Suprapubic skin (tissue), 4 donors: ENCODE measurements at regions not wholly inside any gene's neighbourhood (a gene's known extent, or its start where the extent isn't known, plus 50 kb on each side); places are given as distances from the start of the nearest gene placed in this dataset.

Source experiments
- CTCF ChIP-seq, 2 donors: fragments of 200-600 bp in 1 of 2; fragments of 450-650 bp in 1 of 2; sonication (generic) in 1 of 2; IDR thresholded peaks; one replicate each; pipeline ENCODE4 v1.5.1; 2016 to 2019; ENCODE audit warnings: antibody characterized with exemption in 2 of 2, mild to moderate bottlenecking in 1 of 2, moderate library complexity in 1 of 2
- EP300 ChIP-seq: sonication (generic); formaldehyde crosslinking; IDR thresholded peaks from one replicate; pipeline ENCODE4 v1.6.1; 2017; ENCODE audit warnings: antibody characterized with exemption
- POLR2A ChIP-seq, 2 donors: fragments of 450-650 bp; IDR thresholded peaks; one replicate each; pipeline ENCODE4 v1.6.1; 2017; ENCODE audit warnings: antibody characterized with exemption in 2 of 2, mild to moderate bottlenecking in 2 of 2, moderate library complexity in 2 of 2
- POLR2AphosphoS5 ChIP-seq, 3 donors: sonication (generic); formaldehyde crosslinking; IDR thresholded peaks; one replicate each; pipeline ENCODE4 v1.6.1; 2017; ENCODE audit warnings: antibody characterized with exemption in 3 of 3

DNA sequence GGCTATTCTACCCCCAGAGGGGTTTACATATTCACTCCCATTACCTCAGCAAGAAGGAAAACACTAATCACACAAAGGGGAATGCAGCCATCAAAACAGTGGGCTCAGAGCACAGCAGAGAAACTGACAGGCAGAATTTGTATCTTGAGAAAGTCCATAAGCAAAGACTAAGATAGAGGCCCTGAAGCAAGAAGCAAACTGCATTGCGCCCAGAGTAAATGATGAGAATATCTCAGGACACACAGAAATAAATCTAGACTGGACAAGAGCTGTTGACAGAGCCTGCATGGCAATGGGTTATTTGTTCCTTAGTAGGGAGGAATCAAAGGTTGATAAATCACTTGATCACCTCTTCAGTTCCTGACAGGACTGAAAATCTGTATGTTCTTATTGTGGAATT lies 440.7 kb upstream of the CELF2 start:
- no peak for TF ChIP-seq CTCF (IDR thresholded peaks at IDR 0.05)
- no peak for TF ChIP-seq EP300
- TF ChIP-seq POLR2A (IDR thresholded peaks at IDR 0.05) = no peak
- no peak for TF ChIP-seq POLR2AphosphoS5 (IDR thresholded peaks at IDR 0.05)
